Thyroid gland (tissue), 4 donors: ENCODE measurements at regions not wholly inside any gene's neighbourhood (a gene's known extent, or its start where the extent isn't known, plus 50 kb on each side); places are given as distances from the start of the nearest gene placed in this dataset.

ENCODE experiments used
- POLR2A ChIP-seq, 2 donors: fragments of 450-650 bp; IDR thresholded peaks; one replicate each; pipeline ENCODE4 v1.6.1; 2017; ENCODE audit warnings: antibody characterized with exemption in 2 of 2, mild to moderate bottlenecking in 2 of 2, moderate library complexity in 1 of 2
- TF ChIP-seq, protein P1 (sequence below), 6 experiments: fragments of 200-600 bp in 3 of 6; fragments of 450-650 bp in 3 of 6; sonication (generic) in 3 of 6; IDR thresholded peaks; one replicate each; pipeline ENCODE4 v1.5.1; 2016 to 2019; ENCODE audit warnings: antibody characterized with exemption in 6 of 6, mild to moderate bottlenecking in 2 of 6, inconsistent platforms in 1 of 6, moderate library complexity in 1 of 6

GRCh38 chr2:176562359-176563078 is 293.3 kb downstream of the MTX2 start:
- TF ChIP-seq, protein P1, sequence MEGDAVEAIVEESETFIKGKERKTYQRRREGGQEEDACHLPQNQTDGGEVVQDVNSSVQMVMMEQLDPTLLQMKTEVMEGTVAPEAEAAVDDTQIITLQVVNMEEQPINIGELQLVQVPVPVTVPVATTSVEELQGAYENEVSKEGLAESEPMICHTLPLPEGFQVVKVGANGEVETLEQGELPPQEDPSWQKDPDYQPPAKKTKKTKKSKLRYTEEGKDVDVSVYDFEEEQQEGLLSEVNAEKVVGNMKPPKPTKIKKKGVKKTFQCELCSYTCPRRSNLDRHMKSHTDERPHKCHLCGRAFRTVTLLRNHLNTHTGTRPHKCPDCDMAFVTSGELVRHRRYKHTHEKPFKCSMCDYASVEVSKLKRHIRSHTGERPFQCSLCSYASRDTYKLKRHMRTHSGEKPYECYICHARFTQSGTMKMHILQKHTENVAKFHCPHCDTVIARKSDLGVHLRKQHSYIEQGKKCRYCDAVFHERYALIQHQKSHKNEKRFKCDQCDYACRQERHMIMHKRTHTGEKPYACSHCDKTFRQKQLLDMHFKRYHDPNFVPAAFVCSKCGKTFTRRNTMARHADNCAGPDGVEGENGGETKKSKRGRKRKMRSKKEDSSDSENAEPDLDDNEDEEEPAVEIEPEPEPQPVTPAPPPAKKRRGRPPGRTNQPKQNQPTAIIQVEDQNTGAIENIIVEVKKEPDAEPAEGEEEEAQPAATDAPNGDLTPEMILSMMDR (IDR thresholded peaks at IDR 0.05), result no peak
- no peak for TF ChIP-seq POLR2A (IDR thresholded peaks at IDR 0.05)
